ENCODE measurements at regions not wholly inside any gene's neighbourhood (a gene's known extent, or its start where the extent isn't known, plus 50 kb on each side); places are given as distances from the start of the nearest gene placed in this dataset.

- TF ChIP-seq POLR2A (IDR thresholded peaks at IDR 0.05) (no peak), POLR2AphosphoS5 (IDR thresholded peaks at IDR 0.05) (no peak), CTCF (IDR thresholded peaks at IDR 0.05) (no peak)
- Histone ChIP-seq H3K27me3 (replicated peaks; ENCODE audit: insufficient read depth) (no peaks in the 10 kb centered on the region), H3K4me3 (no peak overlapping the region), H3K36me3 (no peaks in the 10 kb centered on the region), H3K27ac (no peak overlapping the region), H3K4me1 (replicated peaks) (no peaks in the 10 kb centered on the region), H3K9me3 (no peaks in the 10 kb centered on the region)
- DNase-seq (ENCODE audit: low spot score) = no peak
- intact Hi-C loops (cut with DNase I) = no loop called here
Observed at GRCh38 chr10:90197766-90198165, 496.4 kb downstream of the KIF20B start.

- Histone ChIP-seq H3K4me3 (no peak overlapping the region), H3K36me3 (no peaks in the 10 kb centered on the region), H3K4me1 (replicated peaks) (no peaks in the 10 kb centered on the region), H3K27me3 (replicated peaks; ENCODE audit: insufficient read depth) (no peaks in the 10 kb centered on the region), H3K27ac (no peak overlapping the region), H3K9me3 (no peaks in the 10 kb centered on the region)
- intact Hi-C loops (cut with DNase I) = no loop called here
- TF ChIP-seq CTCF (IDR thresholded peaks at IDR 0.05) (no peak), POLR2AphosphoS5 (IDR thresholded peaks at IDR 0.05) (no peak), POLR2A (IDR thresholded peaks at IDR 0.05) (no peak)
- no peak for DNase-seq (ENCODE audit: low spot score)
- WGBS = 44% methylated on average over 2 of the region's 2 CpGs
Observed at GRCh38 chr10:90199093-90199492, 497.7 kb downstream of the KIF20B start.

DNA sequence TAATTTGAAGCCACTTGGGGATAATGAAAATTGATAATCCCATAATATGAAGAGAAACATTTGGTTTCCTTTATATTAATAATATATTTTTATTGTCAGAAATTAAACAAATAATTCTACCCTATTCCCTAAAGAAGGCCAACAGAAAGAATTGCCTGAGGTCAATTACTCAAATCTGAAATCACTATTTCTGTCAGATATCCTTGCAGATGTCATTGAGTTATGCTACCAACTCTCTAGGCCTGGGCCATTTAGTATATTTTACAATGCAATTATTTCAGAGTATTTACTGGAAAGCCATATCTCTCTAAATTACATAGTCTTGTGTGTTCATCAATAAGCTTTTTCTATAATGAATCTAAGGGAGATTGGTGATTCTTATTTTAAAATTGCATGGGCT is 498.1 kb downstream of the KIF20B start:
- intact Hi-C loops (cut with DNase I) = no loop called here
- TF ChIP-seq POLR2A (IDR thresholded peaks at IDR 0.05) = no peak
- TF ChIP-seq POLR2AphosphoS5 (IDR thresholded peaks at IDR 0.05) = no peak
- H3K9me3 ChIP-seq = no peaks in the 10 kb centered on the region
- no peak overlapping the region for H3K4me3 ChIP-seq
- no peak for DNase-seq (ENCODE audit: low spot score)
- no peaks in the 10 kb centered on the region for H3K27me3 ChIP-seq (replicated peaks; ENCODE audit: insufficient read depth)
- H3K27ac ChIP-seq = no peak overlapping the region
- no peaks in the 10 kb centered on the region for H3K4me1 ChIP-seq (replicated peaks)
- no peaks in the 10 kb centered on the region for H3K36me3 ChIP-seq

DNA sequence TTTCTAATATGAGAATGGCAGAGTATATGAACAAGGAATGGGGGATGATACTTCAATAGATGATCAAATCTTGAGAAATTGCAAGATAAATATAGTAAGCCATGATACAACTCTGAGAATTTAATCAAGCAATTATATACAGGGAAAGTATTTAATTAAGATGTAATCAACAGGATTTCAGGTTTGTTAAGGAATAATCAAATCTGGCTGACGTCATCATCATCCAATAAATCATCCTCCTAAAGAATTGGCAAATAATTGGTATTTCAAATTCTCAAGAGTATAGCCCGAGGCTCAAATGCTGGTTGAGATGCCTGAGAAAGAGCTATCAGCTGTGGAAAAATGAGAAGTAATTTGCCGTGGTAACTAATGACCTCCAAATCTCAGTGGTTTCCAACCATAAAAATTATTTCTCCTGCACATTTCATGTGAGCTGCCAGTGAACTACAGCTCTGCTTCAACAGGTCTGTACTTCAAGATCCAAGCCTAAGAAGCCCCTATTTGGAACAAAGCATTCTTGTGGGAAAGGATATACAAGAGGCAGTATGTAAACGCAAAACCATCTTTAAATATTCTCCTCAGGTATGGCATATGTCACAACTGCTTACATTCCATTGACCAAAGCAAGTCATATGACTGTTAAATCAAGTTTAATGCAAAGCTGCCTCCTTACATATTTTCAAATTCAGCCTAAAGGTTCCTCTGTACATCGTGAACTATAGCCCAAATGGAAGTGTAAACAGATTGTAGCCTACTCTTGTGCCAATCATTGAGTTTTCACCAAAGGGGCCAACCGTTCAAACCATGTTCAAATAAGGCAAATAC is 503.0 kb downstream of the KIF20B start:
- Histone ChIP-seq H3K27me3 (replicated peaks; ENCODE audit: insufficient read depth) (no peaks in the 10 kb centered on the region), H3K36me3 (no peaks in the 10 kb centered on the region), H3K27ac (no peak overlapping the region), H3K4me3 (no peak overlapping the region), H3K4me1 (replicated peaks) (no peaks in the 10 kb centered on the region), H3K9me3 (no peaks in the 10 kb centered on the region)
- intact Hi-C loops (cut with DNase I) = no loop called here
- 46% methylated on average over 6 of the region's 6 CpGs for WGBS
- TF ChIP-seq POLR2AphosphoS5 (IDR thresholded peaks at IDR 0.05) (no peak), CTCF (IDR thresholded peaks at IDR 0.05) (no peak), POLR2A (IDR thresholded peaks at IDR 0.05) (no peak)
- DNase-seq (ENCODE audit: low spot score) = no peak

DNA sequence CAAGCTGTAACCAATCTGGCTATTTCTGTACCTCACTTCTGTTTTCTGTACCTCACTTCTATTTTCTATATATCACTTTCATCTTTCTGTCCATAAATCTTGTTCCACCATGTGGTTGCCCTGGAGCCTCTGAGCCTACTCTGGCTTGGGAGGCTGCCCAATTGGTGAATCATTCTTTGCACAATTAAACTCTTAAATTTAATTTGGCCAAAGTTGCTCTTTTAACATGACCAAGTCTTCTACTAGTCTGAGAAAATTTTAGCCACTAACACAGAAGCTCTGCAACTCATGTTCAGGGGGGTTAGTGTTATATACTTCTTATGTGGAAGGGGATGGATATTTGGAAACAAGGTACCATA is 503.5 kb downstream of the KIF20B start:
- H3K27me3 ChIP-seq (replicated peaks; ENCODE audit: insufficient read depth) = no peaks in the 10 kb centered on the region
- H3K27ac ChIP-seq = no peak overlapping the region
- intact Hi-C loops (cut with DNase I) = no loop called here
- H3K4me3 ChIP-seq = no peak overlapping the region
- no peak for DNase-seq (ENCODE audit: low spot score)
- no peaks in the 10 kb centered on the region for H3K4me1 ChIP-seq (replicated peaks)
- TF ChIP-seq POLR2A (IDR thresholded peaks at IDR 0.05) (no peak), POLR2AphosphoS5 (IDR thresholded peaks at IDR 0.05) (no peak), CTCF (IDR thresholded peaks at IDR 0.05) (no peak)
- no peaks in the 10 kb centered on the region for H3K36me3 ChIP-seq
- no peaks in the 10 kb centered on the region for H3K9me3 ChIP-seq
